HepG2 (cell line): ENCODE measurements at regions not wholly inside any gene's neighbourhood (a gene's known extent, or its start where the extent isn't known, plus 50 kb on each side); places are given as distances from the start of the nearest gene placed in this dataset.

Experiments used
- ATAC-seq: fragments of 200-7000 bp; cut with Tn5 transposase; 3 replicates; pipeline ENCODE4 v1.9.1; 2020; ENCODE audit warnings: mild to moderate bottlenecking, moderate library complexity
- BruUV-seq: library from RNA; stranded (reverse); fragments of 400-500 nt; replicated peaks from 2 replicates; lab custom pipeline; 2021; lab: Mats Ljungman, UMichigan
- CTCF ChIA-PET: fragments of 300-600 bp; formaldehyde crosslinking; extraction: SDS; loops from one replicate; lab custom pipeline; 2021; ENCODE audit warnings: low total read pairs, inconsistent platforms, low intra/inter-chr PET ratio; lab: Yijun Ruan, JAX
- POLR2A ChIA-PET: fragments of 350-600 bp; sonication (Branson Sonifier 250); formaldehyde crosslinking; loops from one replicate; lab custom pipeline; 2020; ENCODE audit warnings: antibody characterized with exemption, inconsistent platforms; lab: Yijun Ruan, JAX
- DNase-seq: peaks from one replicate; pipeline ENCODE4 v3.0.0-alpha.2; 2015; ENCODE audit warnings: low spot score
- FAIRE-seq: peaks from 3 replicates; lab custom pipeline; 2011; peaks lifted over from hg19 to GRCh38; lab: Jason Lieb, UNC
- H2AFZ ChIP-seq: one replicate; pipeline ENCODE4 v1.6.1; 2011; ENCODE audit warnings: low read length, inconsistent platforms
- H3K27ac ChIP-seq: fragments of 300-600 bp; 3 replicates; pipeline ENCODE4 v1.8.0; 2011; ENCODE audit warnings: mixed run types, mild to moderate bottlenecking, mixed read lengths, low read length, inconsistent platforms; ENCODE audit not compliant: insufficient read depth; ENCODE audit errors: extremely low read length
- H3K27me3 ChIP-seq, 2 experiments: fragments of 200-600 bp in 1 of 2; 2 replicates in 1 of 2; 3 replicates in 1 of 2; pipeline versions ENCODE4 v1.6.0 to v1.8.0; 2011; ENCODE audit warnings: low read length in 2 of 2, mild to moderate bottlenecking in 2 of 2, moderate library complexity in 2 of 2, inconsistent platforms in 1 of 2; ENCODE audit not compliant: insufficient read depth in 2 of 2, control insufficient read depth in 1 of 2
- H3K36me3 ChIP-seq, 2 experiments: fragments of 200-600 bp in 1 of 2; replicated peaks in 1 of 2; 2 replicates in 1 of 2; 3 replicates in 1 of 2; pipeline versions ENCODE4 v1.5.1 to v1.8.0; 2011; ENCODE audit warnings: low read length in 2 of 2, inconsistent platforms in 1 of 2; ENCODE audit not compliant: insufficient read depth in 2 of 2, control insufficient read depth in 1 of 2
- H3K4me1 ChIP-seq: 2 replicates; pipeline ENCODE4 v1.5.1; 2012; ENCODE audit warnings: low read length, inconsistent platforms; ENCODE audit not compliant: insufficient read depth
- H3K4me2 ChIP-seq: 2 replicates; pipeline ENCODE4 v1.6.0; 2011; ENCODE audit warnings: low read depth, low read length, inconsistent platforms
- H3K4me3 ChIP-seq, 3 experiments: fragments of 200-600 bp in 1 of 3; sonication (generic), shearing (Covaris generic) in 1 of 3; replicated peaks in 1 of 3; 2 replicates each; pipeline ENCODE4 v1.5.1; 2011 to 2016; ENCODE audit warnings: low read length in 3 of 3, inconsistent platforms in 2 of 3, low read depth in 2 of 3, mild to moderate bottlenecking in 2 of 3, control low read depth in 1 of 3, mixed read lengths in 1 of 3; ENCODE audit not compliant: insufficient read depth in 1 of 3
- H3K79me2 ChIP-seq: one replicate; pipeline ENCODE4 v1.6.1; 2011; ENCODE audit warnings: low read length, inconsistent platforms; ENCODE audit not compliant: insufficient read depth
- H3K9ac ChIP-seq: 2 replicates; pipeline ENCODE4 v1.6.0; 2011; ENCODE audit warnings: mild to moderate bottlenecking, low read depth, low read length, inconsistent platforms; ENCODE audit not compliant: insufficient read depth
- H3K9me3 ChIP-seq: 2 replicates; pipeline ENCODE4 v1.5.1; 2012; ENCODE audit warnings: mild to moderate bottlenecking, low read length
- H4K20me1 ChIP-seq: 2 replicates; pipeline ENCODE4 v1.6.0; 2011; ENCODE audit warnings: inconsistent platforms, mild to moderate bottlenecking, low read length, moderate library complexity; ENCODE audit not compliant: insufficient read depth
- FOXC1 ChIP-seq: sonication (generic); formaldehyde crosslinking; IDR thresholded peaks from 2 replicates; pipeline ENCODE4 v1.8.0; 2022; ENCODE audit warnings: mild to moderate bottlenecking, missing genetic modification reagents, borderline replicate concordance
- FOXK1 ChIP-seq: sonication (generic); formaldehyde crosslinking; IDR thresholded peaks from 2 replicates; pipeline ENCODE4 v1.4.0; 2020; ENCODE audit warnings: low read depth, missing genetic modification reagents, borderline replicate concordance
- HNRNPL ChIP-seq: fragments of 200-400 bp; formaldehyde crosslinking; IDR thresholded peaks from 2 replicates; pipeline ENCODE4 v1.6.1; 2017; ENCODE audit warnings: mild to moderate bottlenecking, low read depth, low read length
- MYNN ChIP-seq: sonication (generic); formaldehyde crosslinking; IDR thresholded peaks from 2 replicates; pipeline ENCODE4 v1.4.0; 2020; ENCODE audit warnings: mild to moderate bottlenecking, low read depth, missing genetic modification reagents
- MZF1 ChIP-seq: sonication (generic); formaldehyde crosslinking; IDR thresholded peaks from 2 replicates; pipeline ENCODE4 v1.8.1; 2023; ENCODE audit warnings: mild to moderate bottlenecking, missing genetic modification reagents, borderline replicate concordance
- PHB2 ChIP-seq: fragments of 450-650 bp; IDR thresholded peaks from 2 replicates; pipeline ENCODE4 v1.6.1; 2018; ENCODE audit not compliant: partially characterized antibody
- RBFOX2 ChIP-seq: fragments of 200-400 bp; formaldehyde crosslinking; IDR thresholded peaks from 2 replicates; pipeline ENCODE4 v1.6.1; 2017; ENCODE audit warnings: low read depth, mild to moderate bottlenecking, low read length
- SNAI1 ChIP-seq: sonication (generic); formaldehyde crosslinking; IDR thresholded peaks from 2 replicates; pipeline ENCODE4 v1.5.0; 2020; ENCODE audit warnings: mild to moderate bottlenecking, missing genetic modification reagents, borderline replicate concordance
- SSRP1 ChIP-seq: IDR thresholded peaks from 2 replicates; pipeline ENCODE4 v1.6.1; 2016; ENCODE audit warnings: control low read depth
- TEAD3 ChIP-seq: optimal IDR thresholded peaks from 2 replicates; pipeline ENCODE3; 2016; ENCODE audit warnings: borderline replicate concordance
- TOE1 ChIP-seq: sonication (generic); formaldehyde crosslinking; IDR thresholded peaks from 2 replicates; pipeline ENCODE4 v1.4.0; 2020; ENCODE audit warnings: mild to moderate bottlenecking, missing genetic modification reagents
- U2AF1 ChIP-seq: fragments of 200-400 bp; formaldehyde crosslinking; optimal IDR thresholded peaks from 2 replicates; pipeline ENCODE3; 2017; ENCODE audit warnings: mild to moderate bottlenecking, low read depth, low read length
- YEATS2 ChIP-seq: sonication (generic); formaldehyde crosslinking; IDR thresholded peaks from 2 replicates; pipeline ENCODE4 v1.4.0; 2020; ENCODE audit warnings: missing genetic modification reagents, borderline replicate concordance
- ZFAT ChIP-seq: sonication (generic); formaldehyde crosslinking; conservative IDR thresholded peaks from 2 replicates; pipeline ENCODE4 v1.8.1; 2023; ENCODE audit warnings: missing genetic modification reagents, inconsistent platforms
- ZNF775 ChIP-seq: sonication (generic); formaldehyde crosslinking; IDR thresholded peaks from 2 replicates; pipeline ENCODE4 v1.4.0; 2020; ENCODE audit warnings: missing genetic modification reagents, mild to moderate bottlenecking, moderate library complexity, borderline replicate concordance
- ZNF792 ChIP-seq: IDR thresholded peaks from 2 replicates; pipeline ENCODE4 v1.6.1; 2016
- ZSCAN22 ChIP-seq: sonication (generic); formaldehyde crosslinking; IDR thresholded peaks from 2 replicates; pipeline ENCODE4 v1.4.0; 2020; ENCODE audit warnings: mild to moderate bottlenecking, missing genetic modification reagents
- ZSCAN30 ChIP-seq: sonication (generic); formaldehyde crosslinking; IDR thresholded peaks from 2 replicates; pipeline ENCODE4 v1.5.0; 2020; ENCODE audit warnings: mild to moderate bottlenecking, missing genetic modification reagents
- WGBS: methylation state at CpG from one replicate; pipeline ENCODE4 v1.1.6; 2017; ENCODE audit warnings: low lambda C conversion rate; 5-methylcytosine and 5-hydroxymethylcytosine counted together
- in situ Hi-C: cut with HindIII; loops from 2 replicates; pipeline ENCODE4 v1.10.0; 2017; ENCODE audit warnings: low pct_unique_long_range_greater_than_20kb; ENCODE audit not compliant: extremely low pct_ligation_motif_present
- intact Hi-C: fragments of 100-400 bp; cut with micrococcal nuclease; formaldehyde crosslinking; loops from one replicate; pipeline ENCODE4 v1.10.0; 2022; ENCODE audit not compliant: unreplicated experiment
- TF ChIP-seq, protein P1 (sequence below): sonication (generic); formaldehyde crosslinking; IDR thresholded peaks from 2 replicates; pipeline ENCODE4 v1.5.1; 2020; ENCODE audit warnings: mild to moderate bottlenecking, missing genetic modification reagents

DNA sequence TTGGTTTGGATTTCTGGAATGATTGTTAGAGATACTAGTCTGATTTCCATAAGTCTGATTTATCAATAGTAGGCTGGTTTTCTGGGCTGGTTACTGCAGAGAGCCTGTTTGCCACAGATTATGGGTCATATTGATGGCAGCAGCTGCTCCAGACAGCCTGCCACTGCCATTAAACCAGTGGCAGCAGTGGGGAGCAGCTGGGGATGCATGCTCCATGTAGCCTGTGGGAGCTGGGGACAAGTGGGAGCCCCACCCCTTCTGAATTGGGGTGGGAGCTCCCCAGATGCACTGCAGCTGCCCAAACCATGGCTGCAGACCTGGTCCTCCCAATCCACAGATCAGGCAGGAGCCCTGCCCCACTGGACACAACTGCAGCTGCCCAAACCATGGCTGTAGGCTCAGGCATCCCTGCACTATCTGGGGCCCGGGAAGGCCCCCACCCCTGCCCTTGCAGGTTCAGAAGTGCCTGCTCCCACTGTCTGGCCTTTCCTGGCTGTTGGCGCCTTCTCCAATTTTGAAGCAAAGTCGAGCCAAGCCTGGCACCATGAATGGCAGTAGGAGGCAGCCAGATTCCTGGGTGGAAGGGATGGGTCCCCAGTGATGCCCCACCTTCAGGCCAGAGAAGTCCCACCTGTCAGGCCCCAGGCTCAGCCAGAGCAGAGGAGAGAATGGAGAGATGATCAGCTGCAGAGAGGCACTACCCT, 402.9 kb upstream of the TYRP1 start:
- Histone ChIP-seq H3K27me3 (no peaks in the 10 kb centered on the region), H3K79me2 (no peaks in the 10 kb centered on the region), H2AFZ (no peak overlapping the region), H4K20me1 (no peaks in the 10 kb centered on the region), H3K9ac (no peak overlapping the region), H3K27ac (no peak overlapping the region), H3K4me3 (no peak overlapping the region), H3K9me3 (peaks cover 54% of the 10 kb centered on the region), H3K36me3 (no peaks in the 10 kb centered on the region), H3K4me2 (no peak overlapping the region), H3K4me1 (no peaks in the 10 kb centered on the region)
- ChIA-PET CTCF (no interaction called here), POLR2A (no interaction called here)
- FAIRE-seq, result no peak
- no TSS peak for BruUV-seq
- TF ChIP-seq TEAD3 (CRISPR knock-in tag), result no peak
- no peak for TF ChIP-seq ZNF792 (CRISPR knock-in tag)
- no peak for TF ChIP-seq PHB2
- no peak for TF ChIP-seq ZSCAN22 (CRISPR knock-in tag)
- in situ Hi-C loops (no loop called here), intact Hi-C loops (no loop called here)
- no CpG with 5 or more reads among the region's 3 CpGs for WGBS
- no peak for DNase-seq
- ATAC-seq, result no peak

DNA sequence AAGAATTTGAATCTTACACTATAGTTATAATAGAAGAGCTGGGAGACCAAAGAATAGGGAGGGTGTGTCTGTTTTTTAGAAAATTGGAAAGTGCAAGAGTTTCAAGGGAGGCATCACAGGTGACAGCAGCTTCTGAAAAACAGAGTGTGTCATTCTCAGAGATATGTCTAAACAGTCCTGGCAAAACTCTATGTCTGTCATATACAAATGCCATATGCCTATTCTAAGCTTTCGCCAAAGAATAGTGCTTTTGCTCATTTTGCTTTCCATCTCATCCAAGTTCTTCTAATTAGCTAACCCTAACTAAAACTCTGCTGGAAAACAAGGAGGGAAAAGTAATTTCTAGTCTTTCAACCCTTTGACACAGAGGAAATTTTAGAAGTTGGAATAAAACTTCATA, 388.0 kb upstream of the TYRP1 start:
- H3K4me1 ChIP-seq, result no peaks in the 10 kb centered on the region
- H3K27ac ChIP-seq, result no peak overlapping the region
- DNase-seq (no peak), ATAC-seq (no peak), FAIRE-seq (no peak)
- BruUV-seq, result no TSS peak
- H3K27me3 ChIP-seq, result no peaks in the 10 kb centered on the region
- intact Hi-C loops, result no loop called here
- WGBS, result 0% methylated on average over 1 of the region's 1 CpG
- H3K79me2 ChIP-seq, result no peaks in the 10 kb centered on the region
- H3K4me3 ChIP-seq, result no peak overlapping the region
- ChIA-PET POLR2A (no interaction called here), CTCF (no interaction called here)
- H2AFZ ChIP-seq, result no peak overlapping the region
- in situ Hi-C loops, result no loop called here
- H3K36me3 ChIP-seq, result no peaks in the 10 kb centered on the region
- H3K9ac ChIP-seq, result no peak overlapping the region
- no peaks in the 10 kb centered on the region for H4K20me1 ChIP-seq
- H3K9me3 ChIP-seq, result peaks cover 53% of the 10 kb centered on the region
- no peak overlapping the region for H3K4me2 ChIP-seq
- TF ChIP-seq ZSCAN30 (CRISPR knock-in tag) (no peak), SSRP1 (CRISPR knock-in tag) (no peak), MZF1 (CRISPR knock-in tag) (no peak), ZFAT (CRISPR knock-in tag) (no peak), TOE1 (CRISPR knock-in tag) (no peak), YEATS2 (CRISPR knock-in tag) (no peak), MYNN (CRISPR knock-in tag) (no peak), FOXC1 (no peak), ZNF775 (CRISPR knock-in tag) (no peak), SNAI1 (CRISPR knock-in tag) (no peak), U2AF1 (no peak), RBFOX2 (no peak), FOXK1 (CRISPR knock-in tag) (no peak), HNRNPL (no peak)
- TF ChIP-seq, protein P1, sequence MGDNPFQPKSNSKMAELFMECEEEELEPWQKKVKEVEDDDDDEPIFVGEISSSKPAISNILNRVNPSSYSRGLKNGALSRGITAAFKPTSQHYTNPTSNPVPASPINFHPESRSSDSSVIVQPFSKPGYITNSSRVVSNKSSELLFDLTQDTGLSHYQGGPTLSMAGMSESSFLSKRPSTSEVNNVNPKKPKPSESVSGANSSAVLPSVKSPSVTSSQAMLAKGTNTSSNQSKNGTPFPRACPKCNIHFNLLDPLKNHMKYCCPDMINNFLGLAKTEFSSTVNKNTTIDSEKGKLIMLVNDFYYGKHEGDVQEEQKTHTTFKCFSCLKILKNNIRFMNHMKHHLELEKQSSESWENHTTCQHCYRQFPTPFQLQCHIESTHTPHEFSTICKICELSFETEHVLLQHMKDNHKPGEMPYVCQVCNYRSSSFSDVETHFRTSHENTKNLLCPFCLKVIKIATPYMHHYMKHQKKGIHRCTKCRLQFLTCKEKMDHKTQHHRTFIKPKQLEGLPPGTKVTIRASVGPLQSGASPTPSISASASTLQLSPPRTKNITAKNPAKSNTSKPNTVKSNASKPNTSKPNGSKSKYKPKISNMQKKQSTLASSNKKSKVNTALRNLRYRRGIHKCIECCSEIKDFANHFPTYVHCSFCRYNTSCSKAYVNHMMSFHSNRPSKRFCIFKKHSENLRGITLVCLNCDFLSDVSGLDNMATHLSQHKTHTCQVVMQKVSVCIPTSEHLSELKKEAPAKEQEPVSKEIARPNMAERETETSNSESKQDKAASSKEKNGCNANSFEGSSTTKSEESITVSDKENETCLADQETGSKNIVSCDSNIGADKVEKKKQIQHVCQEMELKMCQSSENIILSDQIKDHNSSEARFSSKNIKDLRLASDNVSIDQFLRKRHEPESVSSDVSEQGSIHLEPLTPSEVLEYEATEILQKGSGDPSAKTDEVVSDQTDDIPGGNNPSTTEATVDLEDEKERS (CRISPR knock-in tag), result no peak
